ENCODE measurements at regions not wholly inside any gene's neighbourhood (a gene's known extent, or its start where the extent isn't known, plus 50 kb on each side); places are given as distances from the start of the nearest gene placed in this dataset.

- Histone ChIP-seq H3K27ac (ENCODE audit: control insufficient read depth, insufficient read depth) (no peak overlapping the region), H3K9ac (ENCODE audit: control insufficient read depth, insufficient read depth, low read length) (no peak overlapping the region), H4K20me1 (ENCODE audit: control insufficient read depth, insufficient read depth) (no peaks in the 10 kb centered on the region), H3K4me1 (ENCODE audit: control insufficient read depth, insufficient read depth, low read length) (no peaks in the 10 kb centered on the region), H3K4me2 (ENCODE audit: control insufficient read depth, insufficient read depth) (no peak overlapping the region), H3K79me2 (ENCODE audit: control insufficient read depth, insufficient read depth, low read length) (no peaks in the 10 kb centered on the region), H3K36me3 (ENCODE audit: control insufficient read depth in 2 of 2, insufficient read depth in 2 of 2, low read length in 1 of 2) (no peaks in the 10 kb centered on the region), H3K9me3 (replicated peaks; ENCODE audit: control insufficient read depth, insufficient read depth, low read length) (peaks cover 12% of the 10 kb centered on the region), H2AFZ (ENCODE audit: control insufficient read depth, low read depth, low read length) (no peak overlapping the region), H3K27me3 (replicated peaks in 1 of 2; ENCODE audit: control insufficient read depth in 2 of 2, insufficient read depth in 2 of 2, low read length in 1 of 2) (no peaks in the 10 kb centered on the region), H3K4me3 (no peak overlapping the region)
- ATAC-seq (no peak), FAIRE-seq (no peak), DNase-seq (ENCODE audit: low read depth, low spot score) (no peak)
- 2% methylated on average over 4 of the region's 4 CpGs for WGBS (ENCODE audit: insufficient coverage, insufficient replicate concordance, low lambda C conversion rate, missing lambda C conversion rate)
- ChIA-PET CTCF (interaction anchor here (0.6 kb wide), 1 partner anchor 932 kb away, joined by 3 read pairs; no protein-coding TSS in a partner anchor), POLR2A (no interaction called here), RAD21 (ENCODE audit: unreplicated experiment) (no interaction called here), SMC1A (ENCODE audit: uncharacterized antibody, unreplicated experiment) (no interaction called here)
- intact Hi-C loops (cut with micrococcal nuclease; ENCODE audit: unreplicated experiment) (no loop called here), in situ Hi-C loops (cut with MboI) (no loop called here)
- no TSS peak for BruUV-seq (replicated peaks)
- no peak for TF ChIP-seq ATF7 (IDR thresholded peaks at IDR 0.05; ENCODE audit: low read depth)
- TF ChIP-seq PRDM15 (CRISPR knock-in tag; IDR thresholded peaks at IDR 0.05), result no peak
- no peak for TF ChIP-seq HDAC2 (IDR thresholded peaks at IDR 0.05)
- no peak for TF ChIP-seq RFX5 (IDR thresholded peaks at IDR 0.05; ENCODE audit: low read depth, low read length)
- TF ChIP-seq ATF2 (IDR thresholded peaks at IDR 0.05; ENCODE audit: low read length), result 0 out of 2 replicates have a peak, but pooled peaks have one; percentile 37
- no peak for TF ChIP-seq E4F1 (IDR thresholded peaks at IDR 0.05; ENCODE audit: borderline replicate concordance, partially characterized antibody)
- TF ChIP-seq RUNX3 (IDR thresholded peaks at IDR 0.05; ENCODE audit: low read length), result peak; percentile 65
- TF ChIP-seq ZNF592 (IDR thresholded peaks at IDR 0.05), result no peak
- TF ChIP-seq HDGF (IDR thresholded peaks at IDR 0.05), result no peak
- no peak for TF ChIP-seq E2F8 (IDR thresholded peaks at IDR 0.05; ENCODE audit: low read depth, partially characterized antibody)
Observed at GRCh38 chr12:126768517-126768916, 1498.5 kb upstream of the TMEM132C start.
